ENCODE measurements at regions not wholly inside any gene's neighbourhood (a gene's known extent, or its start where the extent isn't known, plus 50 kb on each side); places are given as distances from the start of the nearest gene placed in this dataset.

GRCh38 chr7:32221736-32222135, 151.5 kb upstream of the PDE1C start:
- TF ChIP-seq CTCF (IDR thresholded peaks at IDR 0.05) (no peak), POLR2AphosphoS5 (IDR thresholded peaks at IDR 0.05; ENCODE audit: low read depth, low read length) (no peak)

Data from SK-N-SH (cell line).